ENCODE measurements at regions not wholly inside any gene's neighbourhood (a gene's known extent, or its start where the extent isn't known, plus 50 kb on each side); places are given as distances from the start of the nearest gene placed in this dataset.

- no peak for DNase-seq
These were observed 137.3 kb upstream of the CPEB2 start for GRCh38 chr4:14865031-14865366.

- DNase-seq = no peak
These were observed 136.5 kb upstream of the CPEB2 start for GRCh38 chr4:14865804-14866203.

GRCh38 chr4:14867847-14868246 is 134.4 kb upstream of the CPEB2 start:
- peak; percentile 21 to 72 for DNase-seq

DNA sequence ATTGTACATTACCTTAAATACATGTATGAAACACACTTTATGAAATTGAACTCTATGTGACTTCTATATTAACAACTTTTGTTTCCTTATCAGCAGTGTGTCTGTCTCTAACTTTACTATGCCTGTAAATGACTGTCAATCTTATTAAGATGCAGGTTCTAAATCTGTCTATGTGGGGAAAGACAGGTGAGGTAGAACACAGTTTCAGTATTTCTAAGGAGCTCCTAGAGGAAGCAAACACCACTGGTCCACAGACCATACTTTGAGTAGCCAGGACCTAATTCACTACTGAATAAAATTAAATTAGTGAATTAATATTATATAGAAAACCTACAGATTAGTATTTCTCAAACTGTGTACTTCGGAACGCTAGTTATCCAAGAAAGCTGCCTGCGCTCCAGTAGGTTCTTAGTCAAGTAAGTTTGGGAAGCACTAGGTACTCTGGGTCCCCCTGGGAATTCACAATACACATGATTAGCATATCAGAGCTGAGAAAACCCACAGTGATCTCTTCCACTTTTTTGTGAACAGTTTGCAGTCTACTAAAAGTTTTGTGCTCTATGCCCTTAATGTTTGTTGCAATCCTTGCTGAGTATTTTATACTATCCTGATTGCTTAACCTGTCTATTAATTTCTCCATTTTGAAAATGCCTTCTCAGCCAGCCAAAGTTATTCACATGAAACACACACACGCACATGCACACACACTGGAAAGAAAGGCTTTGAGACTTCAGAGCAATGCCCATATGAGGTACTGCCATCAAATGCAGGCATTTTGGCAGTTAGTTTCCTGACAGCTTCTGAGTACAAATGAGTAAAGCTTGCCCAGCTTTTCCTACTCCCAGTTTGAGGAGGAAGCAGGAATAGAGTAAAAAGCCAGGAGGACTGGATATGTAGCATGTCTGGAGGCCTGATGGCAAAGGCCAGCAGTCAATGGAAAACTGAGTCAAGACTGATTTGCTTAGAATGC is 133.6 kb upstream of the CPEB2 start:
- DNase-seq = no peak

DNA sequence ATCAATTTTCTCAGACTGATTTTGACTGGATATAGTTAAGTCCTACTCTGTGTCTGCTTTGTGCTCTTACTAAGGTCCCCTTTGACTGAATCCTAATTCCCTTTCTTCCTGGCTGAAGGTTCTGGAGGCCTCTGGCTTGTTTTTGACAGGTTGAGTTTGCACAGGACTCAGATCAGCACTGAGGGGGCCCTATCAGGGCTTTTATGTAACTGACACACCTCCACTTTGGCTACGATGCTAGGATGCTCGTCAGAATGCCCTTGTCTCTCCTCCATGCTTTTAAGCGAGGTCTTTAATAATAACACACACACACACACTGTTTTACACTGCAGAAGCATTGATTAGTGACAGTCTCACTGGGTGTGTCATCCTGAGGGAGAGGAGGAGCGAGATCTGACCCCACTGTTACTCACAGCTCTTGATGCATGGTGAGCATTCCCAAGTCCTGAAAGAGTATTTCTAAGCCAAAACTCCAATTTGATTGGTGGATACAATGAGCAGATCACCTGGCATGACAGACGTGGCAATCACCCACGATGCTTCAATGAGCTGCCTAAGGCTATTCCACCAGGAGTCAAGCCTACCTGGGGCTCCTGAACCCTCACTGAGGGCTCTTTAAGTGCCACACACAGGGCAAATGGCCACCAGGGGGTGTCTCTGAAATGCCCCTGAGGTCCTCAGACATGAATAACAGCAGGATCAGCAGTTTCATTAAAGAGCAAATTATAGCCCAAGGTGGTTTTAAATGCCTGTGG is 130.4 kb upstream of the CPEB2 start:
- peak in 1 of 2 experiments; percentile 45 for DNase-seq

GRCh38 chr4:14874990-14875389 is 127.3 kb upstream of the CPEB2 start:
- no peak for DNase-seq

DNA sequence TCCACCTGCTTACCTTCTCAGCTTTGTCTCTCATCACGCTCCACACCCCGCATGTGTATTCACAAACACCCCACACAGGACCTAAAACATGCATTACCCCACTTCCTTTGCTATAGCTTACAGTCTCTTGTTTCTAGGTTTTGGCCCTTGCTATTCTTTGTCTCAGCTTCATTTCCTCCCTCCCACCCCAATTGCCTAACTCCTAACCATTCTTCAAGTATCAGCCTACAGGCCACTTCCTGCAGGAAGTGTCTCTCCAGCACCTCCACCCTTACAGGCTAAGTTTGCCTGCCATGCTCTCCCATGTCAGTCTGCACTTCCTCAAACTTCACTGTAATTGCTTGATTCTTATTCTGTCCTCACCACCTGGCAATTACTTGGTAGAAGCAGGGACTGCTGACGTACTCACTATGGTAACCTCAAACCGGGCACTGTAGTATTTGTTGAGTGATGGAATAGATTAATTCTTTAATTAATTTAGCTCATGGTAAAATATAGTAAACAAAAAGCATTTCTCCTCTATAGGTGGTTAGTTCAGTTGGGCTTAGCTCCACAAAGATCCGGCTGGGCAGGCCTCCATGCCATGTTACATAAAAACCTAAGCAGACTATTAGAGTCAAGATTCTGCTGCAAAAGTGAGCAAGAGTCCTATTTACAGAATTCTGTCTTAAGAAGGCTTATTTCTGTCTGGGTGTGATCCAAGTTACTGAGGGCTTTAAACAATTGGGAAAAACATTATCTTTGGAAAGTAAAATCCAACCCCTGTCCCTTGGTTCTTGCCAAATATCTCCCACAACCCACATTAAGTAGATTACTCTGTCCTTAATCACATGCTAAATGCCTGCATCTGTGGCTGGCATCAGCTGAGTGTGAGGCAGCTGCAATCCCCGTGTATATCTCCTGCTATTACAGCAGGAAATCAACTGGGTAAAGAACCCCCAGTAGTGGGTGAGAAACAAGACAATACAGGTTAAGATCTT is 124.7 kb upstream of the CPEB2 start:
- DNase-seq = peak in 1 of 2 experiments; percentile 29

- DNase-seq = no peak
These were observed 123.6 kb upstream of the CPEB2 start for GRCh38 chr4:14878681-14879080.

DNA sequence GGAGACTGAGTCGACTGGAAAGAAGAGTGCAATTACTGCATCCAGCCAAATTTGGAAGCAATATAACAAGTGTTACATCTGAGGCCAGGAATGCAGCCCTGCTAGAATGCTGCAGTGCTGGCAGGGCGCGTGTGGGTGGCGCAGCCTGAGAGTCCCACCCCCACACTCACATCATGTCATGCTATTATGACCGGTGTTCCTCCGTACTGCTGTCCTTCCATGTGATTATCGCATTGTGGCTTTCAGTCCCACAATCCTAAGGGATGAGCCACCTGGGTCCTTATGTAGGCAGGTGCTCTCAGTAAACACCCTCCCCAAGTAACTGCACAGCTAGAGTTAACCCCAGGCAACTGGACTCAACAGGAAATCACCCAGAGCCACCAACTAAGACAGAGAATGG is 122.6 kb upstream of the CPEB2 start:
- peak; percentile 46 to 59 for DNase-seq

DNA sequence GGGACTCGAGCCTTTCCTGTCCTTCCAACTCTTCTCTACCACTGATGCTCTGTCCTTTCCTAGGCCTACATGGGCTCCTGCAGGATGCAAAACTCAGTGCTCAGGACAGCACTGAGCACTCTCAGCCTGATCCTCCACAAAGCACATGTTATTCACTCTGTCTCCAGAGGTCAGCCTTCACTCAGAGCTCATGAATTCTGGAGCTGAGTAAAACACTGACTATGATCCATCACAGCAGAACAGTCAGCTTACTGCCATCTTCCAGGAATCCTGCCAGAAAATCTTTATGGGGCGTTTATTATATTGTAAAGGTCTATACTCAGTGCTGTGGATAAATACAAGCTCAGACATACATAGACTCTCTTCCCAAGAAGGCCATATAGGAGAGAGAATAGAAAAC is 121.5 kb upstream of the CPEB2 start:
- no peak for DNase-seq

DNA sequence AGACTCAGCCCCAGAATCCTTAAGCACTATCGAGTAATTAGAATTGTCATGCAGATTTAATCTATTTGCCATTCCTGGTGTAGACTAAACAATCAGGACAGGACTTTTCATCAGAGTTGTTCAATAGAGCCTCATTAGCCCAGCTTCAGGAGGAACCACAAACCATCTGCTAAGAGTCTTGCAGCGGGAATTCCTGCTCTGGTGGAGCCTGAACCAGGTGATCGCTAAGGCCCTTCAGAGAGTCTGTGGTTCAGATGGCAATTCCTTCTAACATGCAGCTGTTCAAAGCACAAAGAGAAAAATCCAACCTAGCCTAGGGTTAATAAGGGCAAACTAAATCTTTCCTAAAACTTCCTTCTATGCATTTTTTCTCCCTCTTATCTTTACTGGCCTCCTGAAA is 119.1 kb upstream of the CPEB2 start:
- DNase-seq = no peak

GRCh38 chr4:14883661-14884060 is 118.6 kb upstream of the CPEB2 start:
- DNase-seq = no peak

DNA sequence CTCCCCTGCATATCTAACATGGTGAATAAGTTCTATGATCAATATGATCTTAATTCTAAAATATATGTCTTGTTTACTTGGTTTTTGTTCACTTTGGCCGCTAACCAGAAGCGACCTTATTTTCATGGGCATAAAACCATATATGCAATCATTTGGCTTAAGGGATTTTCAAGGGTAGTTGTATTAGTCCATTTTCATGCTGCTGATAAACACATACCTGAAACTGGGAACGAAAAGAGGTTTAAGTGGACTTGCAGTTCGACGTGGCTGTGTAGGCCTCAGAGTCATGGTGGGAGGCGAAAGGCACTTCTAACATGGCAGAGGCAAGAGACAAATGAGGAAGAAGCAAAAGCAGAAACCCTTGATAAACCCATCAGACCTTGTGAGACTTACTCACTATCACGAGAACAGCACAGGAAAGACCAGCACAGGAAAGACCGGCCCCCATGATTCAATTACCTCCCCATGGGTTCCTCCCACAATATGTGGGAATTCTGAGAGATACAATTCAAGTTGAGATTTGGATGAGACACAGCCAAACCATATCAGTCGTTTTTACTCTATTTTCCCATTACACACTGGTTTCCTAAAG is 114.3 kb upstream of the CPEB2 start:
- DNase-seq = no peak

GRCh38 chr4:14888790-14889572 is 113.3 kb upstream of the CPEB2 start:
- no peak for DNase-seq

- DNase-seq = no peak
These were observed 109.7 kb upstream of the CPEB2 start for GRCh38 chr4:14892563-14892962.

DNA sequence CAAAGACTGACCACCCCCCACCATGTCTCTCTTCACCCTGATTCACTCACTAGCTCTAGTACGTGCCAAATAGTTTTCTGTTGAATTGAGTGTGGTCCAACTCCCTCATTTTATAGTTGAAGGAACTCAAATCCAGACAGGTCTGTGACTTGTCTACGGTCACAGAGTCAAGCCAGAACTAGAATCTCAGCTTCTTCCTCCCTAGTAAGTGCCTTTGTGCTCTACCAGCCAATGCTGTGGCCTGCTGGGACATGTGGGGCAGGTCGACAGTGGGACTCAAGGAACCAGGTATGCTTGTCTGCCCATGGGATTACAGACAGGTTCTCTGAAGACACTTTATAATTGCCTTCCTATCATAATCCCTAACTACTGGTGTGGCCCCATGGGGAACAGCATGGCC is 108.6 kb upstream of the CPEB2 start:
- no peak for DNase-seq

DNA sequence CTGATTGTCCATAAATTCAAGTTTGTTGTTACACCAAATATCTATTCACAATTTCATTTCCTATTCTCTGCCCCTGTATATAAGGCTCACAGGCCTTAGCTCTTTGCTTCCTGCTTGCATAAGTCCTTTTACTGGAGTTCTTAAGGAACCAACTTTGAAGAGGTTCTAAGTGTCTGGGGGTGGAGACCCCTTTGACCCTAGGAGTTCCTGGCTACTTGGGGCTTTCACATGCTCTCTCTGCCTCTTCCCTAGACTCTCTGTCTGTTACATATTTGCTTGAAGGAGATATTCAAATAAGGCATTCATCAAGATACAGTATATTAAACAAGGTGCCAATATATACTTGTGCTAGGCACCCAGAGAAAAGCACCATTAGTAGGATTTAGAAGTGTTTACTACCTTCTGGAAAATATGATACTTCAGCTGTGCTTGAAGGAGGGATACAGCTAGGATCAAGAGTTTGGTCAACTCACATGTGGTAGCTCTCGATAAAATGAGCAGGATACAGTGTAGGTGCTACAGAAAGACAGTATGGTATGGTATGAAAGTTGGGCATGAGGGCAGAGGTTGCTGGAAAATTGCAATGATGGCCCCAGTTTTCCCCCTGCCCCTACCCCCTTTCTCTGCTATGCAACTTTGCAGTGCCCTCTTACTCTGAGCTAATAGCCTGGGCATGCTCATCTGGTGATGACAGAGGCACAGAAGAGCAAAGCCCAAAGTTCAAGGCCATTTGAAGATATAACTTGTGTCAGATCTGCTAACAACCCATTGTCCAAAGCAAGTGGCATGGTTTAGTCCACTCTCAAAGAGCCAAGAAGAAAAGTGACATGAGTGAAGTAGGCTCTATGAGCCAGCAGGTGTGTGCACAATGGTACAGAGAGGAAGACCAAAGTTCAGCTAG is 107.6 kb upstream of the CPEB2 start:
- no peak for DNase-seq

DNA sequence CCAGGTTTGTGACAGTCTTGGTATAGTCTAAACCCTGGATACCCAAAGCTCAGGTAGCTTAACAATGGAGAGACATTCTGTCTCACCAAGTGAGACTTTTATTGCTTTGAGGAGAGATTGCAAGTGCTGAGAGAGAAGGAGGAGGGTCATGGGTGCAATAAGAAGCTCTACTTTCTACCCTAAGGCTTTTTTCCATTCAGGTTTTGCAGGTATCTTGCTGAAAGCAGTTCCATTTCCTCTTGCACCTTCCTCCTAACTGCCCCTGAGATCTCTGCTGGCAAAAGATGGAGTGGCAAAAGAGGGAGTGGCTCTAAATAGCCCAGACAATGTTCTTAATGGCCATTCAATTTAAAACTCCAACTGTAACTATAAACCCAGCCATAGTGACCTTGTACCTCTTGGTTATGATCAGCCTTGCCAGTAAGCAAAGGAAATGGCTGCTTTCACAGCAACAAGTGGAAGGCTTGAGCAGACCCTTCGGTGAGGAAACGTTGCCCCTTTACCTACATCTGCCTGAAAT is 105.6 kb upstream of the CPEB2 start:
- DNase-seq = no peak

DNA sequence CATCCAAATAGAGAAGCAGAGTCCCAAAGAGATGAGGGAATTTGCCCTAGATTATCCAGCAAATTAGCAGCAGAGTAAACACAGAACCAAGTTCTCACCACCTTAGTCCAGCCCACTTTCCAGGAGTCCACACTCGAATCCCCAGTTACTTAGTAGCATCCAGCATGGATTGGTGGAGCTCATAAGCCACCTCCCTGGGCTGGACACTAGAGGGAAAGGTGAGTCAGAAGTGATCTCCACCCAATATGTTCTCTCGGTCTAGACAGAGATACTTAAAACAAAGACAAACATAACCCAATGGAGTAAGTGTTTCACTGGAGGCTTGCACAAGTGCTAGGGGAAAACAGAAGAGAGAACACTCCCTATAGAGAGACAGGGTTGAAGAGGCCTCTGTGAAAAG is 105.1 kb upstream of the CPEB2 start:
- DNase-seq = no peak

GRCh38 chr4:14898989-14899388 is 103.3 kb upstream of the CPEB2 start:
- DNase-seq = no peak

Data from NCI-H2081 (cell line).